NCI-H2081 treated with DMSO at 0.1 percent for 48 hours (cell line): ENCODE measurements at regions not wholly inside any gene's neighbourhood (a gene's known extent, or its start where the extent isn't known, plus 50 kb on each side); places are given as distances from the start of the nearest gene placed in this dataset.

Source experiments
- DNase-seq: peaks from one replicate; lab custom pipeline; 2025; lab: John Stamatoyannopoulos, UW

- no peak for DNase-seq
Measured at GRCh38 chr2:60294901-60295635, 258.4 kb downstream of the BCL11A start.

GRCh38 chr2:60292242-60292641, 261.2 kb downstream of the BCL11A start:
- DNase-seq: no peak

- DNase-seq: no peak
Measured at GRCh38 chr2:60290509-60290908, 262.9 kb downstream of the BCL11A start.

- DNase-seq: no peak
Measured at GRCh38 chr2:60285626-60286316, 267.7 kb downstream of the BCL11A start.

- no peak for DNase-seq
Measured at GRCh38 chr2:60283626-60284025, 269.8 kb downstream of the BCL11A start.

DNA sequence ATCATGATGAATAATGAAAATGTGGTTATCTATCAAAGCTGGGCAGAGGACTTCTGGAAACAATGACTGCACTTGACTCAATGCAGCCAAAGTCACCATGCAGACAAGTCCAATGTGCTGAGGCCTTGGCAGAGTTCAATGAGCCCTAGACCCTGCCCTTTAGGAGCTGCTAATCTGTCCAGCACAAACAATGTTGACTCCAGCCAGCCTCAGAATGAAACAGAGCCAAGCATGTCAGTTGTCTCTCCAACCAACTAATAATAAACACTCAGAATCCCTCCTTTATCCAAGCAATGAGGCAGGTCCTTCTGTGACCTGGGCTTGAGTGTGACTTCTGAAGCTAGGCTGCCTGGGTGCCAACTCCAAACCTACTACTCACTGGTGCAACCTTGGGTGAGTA, 270.6 kb downstream of the BCL11A start:
- no peak for DNase-seq

- DNase-seq: no peak
Measured at GRCh38 chr2:60281730-60282129, 271.7 kb downstream of the BCL11A start.

- no peak for DNase-seq
Measured at GRCh38 chr2:60280238-60280637, 273.2 kb downstream of the BCL11A start.

- no peak for DNase-seq
Measured at GRCh38 chr2:60278906-60279305, 274.5 kb downstream of the BCL11A start.

- no peak for DNase-seq
Measured at GRCh38 chr2:60275958-60276357, 277.5 kb downstream of the BCL11A start.

- no peak for DNase-seq
Measured at GRCh38 chr2:60273836-60274235, 279.6 kb downstream of the BCL11A start.

- DNase-seq: no peak
Measured at GRCh38 chr2:60271713-60272112, 281.7 kb downstream of the BCL11A start.

- DNase-seq: no peak
Measured at GRCh38 chr2:60271131-60271530, 282.3 kb downstream of the BCL11A start.

DNA sequence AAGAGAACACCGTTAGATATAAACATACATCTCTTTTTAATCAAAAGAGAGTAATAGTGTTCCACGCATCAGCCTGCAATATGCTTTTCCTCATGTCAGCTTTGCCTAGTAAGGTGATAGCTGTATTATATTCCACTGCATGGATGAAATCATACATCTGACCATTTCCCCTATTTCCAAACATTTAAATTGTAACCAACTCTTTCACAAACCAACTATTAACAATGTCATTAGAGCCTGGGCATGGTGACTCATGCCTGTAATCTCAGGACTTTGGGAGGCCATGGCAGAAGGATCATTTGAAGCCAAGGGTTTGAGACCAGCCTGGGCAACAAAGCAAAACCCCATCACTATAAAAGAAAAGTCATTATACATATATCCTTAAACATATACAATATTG, 284.8 kb downstream of the BCL11A start:
- no peak for DNase-seq

DNA sequence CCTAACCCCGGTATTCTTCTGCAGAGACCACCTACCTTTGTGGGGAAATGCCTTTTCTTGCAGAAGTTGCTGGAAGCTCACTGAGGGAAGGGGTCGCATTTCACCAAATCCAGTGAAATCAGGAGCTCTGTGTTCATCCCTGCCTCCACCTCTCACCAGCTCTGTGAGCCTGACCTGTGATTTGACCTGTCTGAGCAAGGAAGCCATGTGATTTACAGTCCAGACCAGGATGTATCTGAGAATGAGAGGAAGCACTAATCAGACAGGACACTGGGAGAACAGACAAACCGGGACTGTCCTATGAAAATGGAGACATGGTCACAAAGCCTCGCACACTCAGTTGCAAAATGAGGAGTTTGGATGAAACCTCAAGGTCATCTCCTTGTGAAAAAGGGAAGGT, 285.4 kb downstream of the BCL11A start:
- DNase-seq: no peak

- no peak for DNase-seq
Measured at GRCh38 chr2:60267122-60267521, 286.3 kb downstream of the BCL11A start.

GRCh38 chr2:60262178-60262577, 291.3 kb downstream of the BCL11A start:
- DNase-seq: peak; percentile 5

GRCh38 chr2:60260639-60261296, 292.7 kb downstream of the BCL11A start:
- no peak for DNase-seq

- DNase-seq: no peak
Measured at GRCh38 chr2:60259781-60260180, 293.7 kb downstream of the BCL11A start.

DNA sequence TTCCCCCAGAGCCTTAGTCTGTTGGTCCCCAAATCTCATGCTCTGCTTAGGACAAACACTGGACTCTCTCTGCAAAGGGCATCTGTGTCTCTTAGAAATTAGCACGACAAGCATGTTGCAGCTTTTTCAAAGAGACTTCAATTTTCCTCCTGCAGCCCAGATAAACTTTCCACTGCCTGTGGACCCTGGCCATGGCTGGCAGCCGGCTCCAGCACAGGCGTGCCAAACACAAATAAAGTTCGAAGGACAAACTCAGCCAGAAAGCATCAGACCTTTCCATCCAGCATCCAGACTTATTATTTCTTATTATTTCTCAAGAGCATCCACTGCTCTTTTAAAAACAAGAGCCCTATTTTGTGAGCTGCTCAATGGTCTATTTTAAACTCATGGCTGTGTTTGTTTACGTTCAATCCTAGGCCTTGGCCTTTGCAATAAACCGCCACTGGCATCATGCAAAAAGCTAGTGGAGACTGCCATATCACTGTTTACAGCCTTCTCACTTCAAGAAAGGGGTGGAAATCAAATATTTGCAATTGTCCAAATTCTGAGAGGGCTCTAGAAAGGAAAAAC, 300.8 kb downstream of the BCL11A start:
- DNase-seq: no peak

- no peak for DNase-seq
Measured at GRCh38 chr2:60251247-60251646, 302.2 kb downstream of the BCL11A start.

GRCh38 chr2:60249879-60250278, 303.6 kb downstream of the BCL11A start:
- no peak for DNase-seq

DNA sequence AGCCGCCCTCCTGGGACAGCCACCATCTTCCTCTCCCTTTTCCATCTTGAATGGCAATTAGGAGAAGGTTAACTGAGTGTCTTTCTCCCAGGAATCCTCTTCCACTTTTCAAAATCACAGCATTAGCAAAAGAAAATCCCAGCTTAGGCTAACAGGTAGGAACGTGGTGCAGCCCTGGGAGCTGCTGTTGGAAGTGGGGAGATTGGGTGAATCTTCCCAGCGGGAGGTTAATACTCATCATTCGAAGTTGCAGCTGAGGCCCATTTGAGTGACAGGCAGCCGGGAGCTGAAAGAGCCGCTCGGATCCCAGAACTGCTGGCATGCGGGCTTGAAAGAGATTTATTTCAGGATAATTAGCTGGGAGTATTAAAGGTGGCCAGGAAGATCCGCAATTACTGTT, 306.0 kb downstream of the BCL11A start:
- DNase-seq: no peak
